Ovary (tissue), 7 donors: ENCODE measurements at regions not wholly inside any gene's neighbourhood (a gene's known extent, or its start where the extent isn't known, plus 50 kb on each side); places are given as distances from the start of the nearest gene placed in this dataset.

Source experiments
- DNase-seq, 5 donors: peaks; one replicate each; pipeline ENCODE4 v3.0.0-alpha.2; 2019 to 2020
- H3K27ac ChIP-seq, 2 donors: fragments of 200-600 bp; one replicate each; pipeline versions ENCODE4 v1.5.1 to v1.8.0; 2019 to 2022
- H3K27me3 ChIP-seq: fragments of 200-600 bp; one replicate; pipeline ENCODE4 v1.8.0; 2022
- H3K36me3 ChIP-seq: fragments of 200-600 bp; sonication (generic); one replicate; pipeline ENCODE4 v1.5.1; 2019
- H3K4me1 ChIP-seq: one replicate; pipeline ENCODE4 v1.8.1; 2013; ENCODE audit warnings: mild to moderate bottlenecking, moderate library complexity; ENCODE audit not compliant: insufficient read depth
- H3K4me3 ChIP-seq: fragments of 200-600 bp; sonication (generic); one replicate; pipeline ENCODE4 v1.5.1; 2017
- H3K9me3 ChIP-seq, 2 donors: fragments of 200-600 bp in 1 of 2; sonication (generic) in 1 of 2; one replicate each; pipeline versions ENCODE4 v1.5.1 to v1.8.1; 2013 to 2019; ENCODE audit warnings: mild to moderate bottlenecking in 1 of 2, moderate library complexity in 1 of 2
- EP300 ChIP-seq: sonication (generic); formaldehyde crosslinking; IDR thresholded peaks from one replicate; pipeline ENCODE4 v1.6.1; 2017; ENCODE audit warnings: antibody characterized with exemption
- POLR2A ChIP-seq: fragments of 450-650 bp; IDR thresholded peaks from one replicate; pipeline ENCODE4 v1.6.1; 2017; ENCODE audit warnings: antibody characterized with exemption, mild to moderate bottlenecking, moderate library complexity
- WGBS, 3 donors: extraction: QIAGEN DNeasy Blood & Tissue Kit in 1 of 3; methylation state at CpG; one replicate each; pipeline versions ENCODE4 v1.1.5 to v1.1.7; 2013 to 2017; 5-methylcytosine and 5-hydroxymethylcytosine counted together
- intact Hi-C, 4 donors: fragments of 100-400 bp; cut with DNase I; formaldehyde crosslinking; loops; one replicate each; pipeline versions ENCODE4 v1.11.0 to v1.15.1; 2022 to 2023
- TF ChIP-seq, protein P1 (sequence below), 3 donors: fragments of 450-650 bp in 2 of 3; fragments of 200-600 bp in 1 of 3; IDR thresholded peaks; one replicate each; pipeline versions ENCODE4 v1.5.1 to v1.8.0; 2016 to 2022; ENCODE audit warnings: antibody characterized with exemption in 3 of 3, mild to moderate bottlenecking in 1 of 3
- donor health status: DM: no; HTN: no; CAD: no; lungs with moderate emphysema.
- donor health status: DM: no; HTN: no; CAD: no.
- donor health status: Bipolar disorder and iron deficiency.
- donor health status: DM: no; HTN: no; CAD: no.
- donor health status: DM: yes; HTN: yes; CAD: no.

DNA sequence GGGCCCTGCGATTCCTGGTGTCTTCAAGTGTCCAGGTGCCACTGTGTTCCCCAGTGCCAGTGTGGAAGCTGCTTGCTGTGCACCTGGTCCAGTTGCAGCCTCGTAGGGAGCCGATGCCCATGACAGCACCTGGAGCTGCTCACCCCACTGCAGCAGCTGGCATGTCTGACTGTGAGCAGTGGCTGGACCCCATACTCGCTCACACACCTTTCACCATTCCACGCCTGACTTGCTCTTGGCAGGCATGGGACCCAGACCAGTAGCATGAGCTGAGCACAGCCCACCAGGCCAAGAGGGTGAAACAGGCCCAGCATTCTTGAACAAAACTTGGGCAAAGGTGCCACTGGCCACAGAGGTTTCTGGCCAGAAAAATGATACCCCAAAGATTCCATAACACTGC lies 124.5 kb upstream of the THY1 start:
- TF ChIP-seq POLR2A, result no peak
- TF ChIP-seq, protein P1, sequence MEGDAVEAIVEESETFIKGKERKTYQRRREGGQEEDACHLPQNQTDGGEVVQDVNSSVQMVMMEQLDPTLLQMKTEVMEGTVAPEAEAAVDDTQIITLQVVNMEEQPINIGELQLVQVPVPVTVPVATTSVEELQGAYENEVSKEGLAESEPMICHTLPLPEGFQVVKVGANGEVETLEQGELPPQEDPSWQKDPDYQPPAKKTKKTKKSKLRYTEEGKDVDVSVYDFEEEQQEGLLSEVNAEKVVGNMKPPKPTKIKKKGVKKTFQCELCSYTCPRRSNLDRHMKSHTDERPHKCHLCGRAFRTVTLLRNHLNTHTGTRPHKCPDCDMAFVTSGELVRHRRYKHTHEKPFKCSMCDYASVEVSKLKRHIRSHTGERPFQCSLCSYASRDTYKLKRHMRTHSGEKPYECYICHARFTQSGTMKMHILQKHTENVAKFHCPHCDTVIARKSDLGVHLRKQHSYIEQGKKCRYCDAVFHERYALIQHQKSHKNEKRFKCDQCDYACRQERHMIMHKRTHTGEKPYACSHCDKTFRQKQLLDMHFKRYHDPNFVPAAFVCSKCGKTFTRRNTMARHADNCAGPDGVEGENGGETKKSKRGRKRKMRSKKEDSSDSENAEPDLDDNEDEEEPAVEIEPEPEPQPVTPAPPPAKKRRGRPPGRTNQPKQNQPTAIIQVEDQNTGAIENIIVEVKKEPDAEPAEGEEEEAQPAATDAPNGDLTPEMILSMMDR (IDR thresholded peaks at IDR 0.05), result no peak
- TF ChIP-seq EP300, result no peak
- no peaks in the 10 kb centered on the region for H3K36me3 ChIP-seq
- no peaks in the 10 kb centered on the region for H3K4me1 ChIP-seq
- H3K4me3 ChIP-seq, result no peak overlapping the region
- H3K27ac ChIP-seq, result no peak overlapping the region
- H3K9me3 ChIP-seq, result peaks cover 0 to 3% of the 10 kb centered on the region in 2 donors
- no peaks in the 10 kb centered on the region for H3K27me3 ChIP-seq
- intact Hi-C loops, result no loop called here
- DNase-seq, result no peak
- WGBS, 3 donors, result 84 to 98% (median 91%) methylated on average over 5 of the region's 5 CpGs

- H3K27ac ChIP-seq, result no peak overlapping the region
- H3K36me3 ChIP-seq, result no peaks in the 10 kb centered on the region
- 85 to 86% (median 85%) methylated on average over 12 to 13 of the region's 13 CpGs for WGBS, 3 donors
- peaks cover 0 to 3% of the 10 kb centered on the region in 2 donors for H3K9me3 ChIP-seq
- TF ChIP-seq, protein P1 (IDR thresholded peaks at IDR 0.05), result no peak
- TF ChIP-seq POLR2A, result no peak
- no peak for TF ChIP-seq EP300
- DNase-seq, result no peak
- intact Hi-C loops, result no loop called here
- no peaks in the 10 kb centered on the region for H3K27me3 ChIP-seq
- H3K4me1 ChIP-seq, result no peaks in the 10 kb centered on the region
- H3K4me3 ChIP-seq, result no peak overlapping the region
These were observed 123.3 kb upstream of the THY1 start for GRCh38 chr11:119545978-119546915.

GRCh38 chr11:119540370-119541125 lies 117.6 kb upstream of the THY1 start:
- Histone ChIP-seq H3K4me1 (no peaks in the 10 kb centered on the region), H3K36me3 (no peaks in the 10 kb centered on the region), H3K9me3 (no peaks in the 10 kb centered on the region), H3K4me3 (no peak overlapping the region), H3K27ac (no peak overlapping the region), H3K27me3 (no peaks in the 10 kb centered on the region)
- DNase-seq, result no peak
- 85 to 90% (median 85%) methylated on average over 7 of the region's 7 CpGs for WGBS, 3 donors
- TF ChIP-seq POLR2A, result no peak
- TF ChIP-seq EP300, result no peak
- TF ChIP-seq, protein P1 (IDR thresholded peaks at IDR 0.05), result no peak
- intact Hi-C loops, result no loop called here

DNA sequence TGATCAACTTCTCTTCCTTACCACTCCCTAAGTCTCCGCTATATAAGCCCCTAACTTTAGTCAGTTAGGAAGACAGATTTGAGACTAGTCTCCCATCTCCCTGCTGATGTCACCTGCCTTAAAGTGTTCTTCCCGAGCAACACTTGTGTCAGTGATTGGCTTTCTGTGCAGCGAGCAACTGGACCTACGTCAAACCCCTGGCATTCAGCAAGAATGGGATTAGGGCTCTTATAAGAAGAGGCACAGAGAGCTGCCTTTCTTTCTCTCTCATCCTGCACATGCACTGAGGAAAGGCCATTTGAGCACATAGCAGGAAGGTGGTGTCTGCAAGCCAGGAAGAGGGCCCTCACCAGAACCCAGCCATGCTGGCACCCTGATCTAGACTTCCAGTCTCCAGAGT lies 116.6 kb upstream of the THY1 start:
- TF ChIP-seq EP300 (no peak), POLR2A (no peak)
- TF ChIP-seq, protein P1 (IDR thresholded peaks at IDR 0.05), result no peak
- no peaks in the 10 kb centered on the region for H3K4me1 ChIP-seq

More for the DNA sequence above, 116.6 kb upstream of the THY1 start:
- intact Hi-C loops, result no loop called here
- 84 to 93% (median 89%) methylated on average over 4 of the region's 4 CpGs for WGBS, 3 donors
- Histone ChIP-seq H3K4me3 (no peak overlapping the region), H3K27me3 (no peaks in the 10 kb centered on the region), H3K9me3 (no peaks in the 10 kb centered on the region), H3K36me3 (no peaks in the 10 kb centered on the region), H3K27ac (no peak overlapping the region)
- DNase-seq, result no peak
